ENCODE measurements at regions not wholly inside any gene's neighbourhood (a gene's known extent, or its start where the extent isn't known, plus 50 kb on each side); places are given as distances from the start of the nearest gene placed in this dataset.

DNA sequence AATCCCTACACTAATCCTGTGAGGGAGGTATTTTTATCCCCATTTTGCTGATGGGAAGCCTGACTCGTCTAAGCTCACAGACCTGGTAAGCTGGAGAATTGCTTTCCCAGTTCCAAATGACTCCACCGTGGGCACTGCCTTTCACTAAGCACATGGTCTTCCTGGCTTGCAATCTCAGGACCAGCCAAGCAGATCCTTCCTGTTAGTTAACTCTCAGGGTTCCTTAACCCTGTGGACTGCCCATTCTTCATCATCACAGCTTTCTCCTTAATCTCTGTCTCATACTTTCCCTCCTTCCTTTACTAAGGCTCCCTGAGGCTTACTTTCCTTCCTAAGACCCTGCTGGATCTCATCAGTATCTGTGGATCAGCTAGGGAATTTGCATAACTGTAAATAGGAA, 122.2 kb upstream of the ZEB2 start:
- TF ChIP-seq, protein P1, sequence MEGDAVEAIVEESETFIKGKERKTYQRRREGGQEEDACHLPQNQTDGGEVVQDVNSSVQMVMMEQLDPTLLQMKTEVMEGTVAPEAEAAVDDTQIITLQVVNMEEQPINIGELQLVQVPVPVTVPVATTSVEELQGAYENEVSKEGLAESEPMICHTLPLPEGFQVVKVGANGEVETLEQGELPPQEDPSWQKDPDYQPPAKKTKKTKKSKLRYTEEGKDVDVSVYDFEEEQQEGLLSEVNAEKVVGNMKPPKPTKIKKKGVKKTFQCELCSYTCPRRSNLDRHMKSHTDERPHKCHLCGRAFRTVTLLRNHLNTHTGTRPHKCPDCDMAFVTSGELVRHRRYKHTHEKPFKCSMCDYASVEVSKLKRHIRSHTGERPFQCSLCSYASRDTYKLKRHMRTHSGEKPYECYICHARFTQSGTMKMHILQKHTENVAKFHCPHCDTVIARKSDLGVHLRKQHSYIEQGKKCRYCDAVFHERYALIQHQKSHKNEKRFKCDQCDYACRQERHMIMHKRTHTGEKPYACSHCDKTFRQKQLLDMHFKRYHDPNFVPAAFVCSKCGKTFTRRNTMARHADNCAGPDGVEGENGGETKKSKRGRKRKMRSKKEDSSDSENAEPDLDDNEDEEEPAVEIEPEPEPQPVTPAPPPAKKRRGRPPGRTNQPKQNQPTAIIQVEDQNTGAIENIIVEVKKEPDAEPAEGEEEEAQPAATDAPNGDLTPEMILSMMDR (IDR thresholded peaks at IDR 0.05), result no peak
- no peak for TF ChIP-seq POLR2AphosphoS5 (IDR thresholded peaks at IDR 0.05)
- TF ChIP-seq POLR2A (IDR thresholded peaks at IDR 0.05), result no peak
